ENCODE measurements at regions not wholly inside any gene's neighbourhood (a gene's known extent, or its start where the extent isn't known, plus 50 kb on each side); places are given as distances from the start of the nearest gene placed in this dataset.

DNA sequence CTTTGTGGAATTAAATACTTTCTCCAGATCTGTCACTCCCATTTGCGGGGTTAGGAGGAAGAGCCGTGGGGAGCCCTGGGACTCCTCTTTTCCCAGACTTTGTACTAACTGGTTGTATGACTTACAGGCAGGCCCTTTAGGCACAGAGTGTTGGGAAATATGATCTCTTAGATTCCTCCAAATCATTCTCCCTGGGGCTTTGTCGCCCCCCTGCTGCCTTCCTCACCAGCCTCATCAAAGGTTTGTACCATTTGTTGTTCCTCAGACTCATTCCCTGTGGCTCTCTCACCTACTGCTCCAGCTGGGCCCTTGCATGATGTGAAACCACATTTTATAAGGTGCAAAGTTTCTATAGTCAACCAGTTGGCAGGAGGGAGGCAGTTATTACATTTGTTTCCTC lies 56.4 kb downstream of the CRYGS start:
- DNase-seq (ENCODE audit: low read depth), result no peak
- TF ChIP-seq, protein P1, sequence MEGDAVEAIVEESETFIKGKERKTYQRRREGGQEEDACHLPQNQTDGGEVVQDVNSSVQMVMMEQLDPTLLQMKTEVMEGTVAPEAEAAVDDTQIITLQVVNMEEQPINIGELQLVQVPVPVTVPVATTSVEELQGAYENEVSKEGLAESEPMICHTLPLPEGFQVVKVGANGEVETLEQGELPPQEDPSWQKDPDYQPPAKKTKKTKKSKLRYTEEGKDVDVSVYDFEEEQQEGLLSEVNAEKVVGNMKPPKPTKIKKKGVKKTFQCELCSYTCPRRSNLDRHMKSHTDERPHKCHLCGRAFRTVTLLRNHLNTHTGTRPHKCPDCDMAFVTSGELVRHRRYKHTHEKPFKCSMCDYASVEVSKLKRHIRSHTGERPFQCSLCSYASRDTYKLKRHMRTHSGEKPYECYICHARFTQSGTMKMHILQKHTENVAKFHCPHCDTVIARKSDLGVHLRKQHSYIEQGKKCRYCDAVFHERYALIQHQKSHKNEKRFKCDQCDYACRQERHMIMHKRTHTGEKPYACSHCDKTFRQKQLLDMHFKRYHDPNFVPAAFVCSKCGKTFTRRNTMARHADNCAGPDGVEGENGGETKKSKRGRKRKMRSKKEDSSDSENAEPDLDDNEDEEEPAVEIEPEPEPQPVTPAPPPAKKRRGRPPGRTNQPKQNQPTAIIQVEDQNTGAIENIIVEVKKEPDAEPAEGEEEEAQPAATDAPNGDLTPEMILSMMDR (IDR thresholded peaks at IDR 0.05; ENCODE audit: insufficient read depth, low read length), result no peak
- H3K4me3 ChIP-seq (ENCODE audit: low read depth, low read length), result no peak overlapping the region

DNA sequence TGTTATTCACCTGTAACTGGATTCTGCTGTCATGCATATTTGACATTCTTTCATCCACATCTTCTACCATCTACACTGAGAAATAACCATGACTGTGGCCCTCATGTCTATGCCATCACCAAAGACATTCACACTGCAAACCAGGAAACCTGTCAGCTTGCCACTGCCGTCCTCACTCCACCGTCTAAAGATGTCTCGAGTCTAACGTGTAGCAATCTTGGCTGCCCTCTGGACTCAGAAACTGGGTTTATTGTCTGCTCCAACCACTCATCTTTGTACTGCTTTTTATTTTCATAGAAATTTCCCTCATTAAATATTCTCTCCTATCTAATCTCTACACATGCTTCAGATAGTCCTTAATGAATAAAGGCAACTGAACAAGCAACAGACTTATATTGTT lies 57.1 kb downstream of the CRYGS start:
- no peak overlapping the region for H3K4me3 ChIP-seq (ENCODE audit: low read depth, low read length)
- TF ChIP-seq, protein P1 (IDR thresholded peaks at IDR 0.05; ENCODE audit: insufficient read depth, low read length), result no peak
- no peak for DNase-seq (ENCODE audit: low read depth)

DNA sequence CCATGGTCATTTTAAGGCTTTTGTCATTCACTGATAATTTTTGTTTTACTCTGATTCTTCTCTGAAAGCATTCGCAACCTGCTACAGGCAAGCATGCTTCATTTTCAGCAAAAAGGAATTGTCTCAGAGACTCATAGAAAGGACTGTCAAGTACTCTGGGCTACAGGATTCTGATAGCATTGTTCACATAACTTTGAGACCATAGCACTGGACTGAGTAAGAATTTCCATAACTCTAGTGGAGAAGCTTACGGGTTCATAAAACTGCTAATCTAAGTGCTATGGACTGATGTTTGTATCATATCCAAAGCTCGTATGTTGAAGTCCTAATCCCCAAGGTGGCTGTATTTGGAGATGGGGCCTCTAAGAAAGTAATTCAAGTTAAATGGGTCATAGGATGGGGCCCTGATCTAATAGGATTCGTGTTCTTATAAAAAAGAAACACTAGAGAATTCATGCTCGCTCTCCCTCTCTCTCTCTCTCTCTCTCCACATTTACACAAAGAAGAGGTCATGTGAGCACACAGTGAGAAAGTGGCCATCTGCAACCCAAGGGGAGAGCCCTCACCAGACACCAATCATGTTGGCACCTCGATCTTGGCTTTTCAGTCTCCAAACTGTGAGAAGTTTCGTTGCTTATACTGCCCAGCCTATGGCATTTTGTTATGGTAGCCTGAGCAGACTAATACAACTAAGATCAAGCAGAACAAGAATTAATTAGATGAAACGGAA lies 60.4 kb downstream of the CRYGS start:
- H3K4me3 ChIP-seq (ENCODE audit: low read depth, low read length), result no peak overlapping the region
- TF ChIP-seq, protein P1 (IDR thresholded peaks at IDR 0.05; ENCODE audit: insufficient read depth, low read length), result no peak
- no peak for DNase-seq (ENCODE audit: low read depth)

DNA sequence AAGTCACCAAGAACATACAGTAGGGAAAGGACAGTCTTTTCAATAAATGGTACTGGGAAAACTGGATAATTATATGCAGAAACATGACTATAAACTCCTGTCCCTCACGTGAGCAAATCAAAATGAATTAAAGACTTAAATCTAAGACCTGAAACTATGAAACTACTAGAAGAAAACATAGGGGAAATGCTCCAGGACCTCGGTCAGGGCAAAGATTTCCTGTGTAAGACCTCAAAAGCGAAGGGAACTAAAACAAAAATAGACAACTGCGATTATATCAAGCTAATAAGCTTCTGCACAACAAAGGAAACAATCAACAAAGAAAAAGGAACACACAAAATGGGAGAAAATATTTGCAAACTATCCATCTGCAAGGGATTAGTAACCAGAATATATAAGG lies 62.7 kb downstream of the CRYGS start:
- DNase-seq (ENCODE audit: low read depth), result no peak
- H3K4me3 ChIP-seq (ENCODE audit: low read depth, low read length), result no peak overlapping the region
- TF ChIP-seq, protein P1 (IDR thresholded peaks at IDR 0.05; ENCODE audit: insufficient read depth, low read length), result no peak

DNA sequence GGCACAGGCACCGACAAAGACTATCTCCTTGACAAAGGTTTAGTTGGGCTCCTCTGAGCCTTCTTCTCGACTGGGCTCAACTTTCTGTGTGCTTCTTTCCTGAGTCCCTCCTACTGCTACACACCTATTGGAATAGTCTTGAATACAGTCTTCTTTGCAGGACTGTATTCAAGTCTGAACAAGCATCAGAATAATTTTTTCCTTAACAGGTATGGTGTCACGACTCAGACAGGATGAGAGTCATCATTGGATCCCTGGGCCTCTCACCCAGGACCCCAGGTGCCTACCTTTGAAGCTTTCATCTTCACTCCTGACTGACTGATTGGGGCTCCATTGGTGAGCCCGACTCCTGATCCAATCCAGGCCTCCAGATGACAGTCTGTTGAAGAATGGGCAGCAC lies 66.3 kb downstream of the CRYGS start:
- no peak for DNase-seq (ENCODE audit: low read depth)
- TF ChIP-seq, protein P1 (IDR thresholded peaks at IDR 0.05; ENCODE audit: insufficient read depth, low read length), result no peak
- H3K4me3 ChIP-seq (ENCODE audit: low read depth, low read length), result no peak overlapping the region

DNA sequence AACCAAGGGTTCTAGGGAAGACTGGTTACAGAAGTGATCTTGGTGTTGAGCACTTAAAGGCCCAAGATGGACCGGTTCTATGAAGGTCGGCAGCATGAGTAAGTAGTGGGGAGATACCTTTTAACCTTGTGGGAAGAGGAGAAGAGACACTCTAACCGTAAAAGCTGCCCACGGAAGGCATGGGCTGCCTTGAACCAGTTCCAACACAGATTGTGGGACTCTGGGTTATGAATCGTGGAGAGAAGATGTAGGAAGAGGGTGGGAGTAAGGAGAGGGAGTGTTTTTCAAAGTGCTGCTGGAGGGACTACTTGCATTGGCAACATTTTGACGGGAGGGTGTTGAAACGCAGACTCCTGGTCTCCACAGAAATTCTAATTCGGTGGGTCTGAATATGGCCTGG lies 67.1 kb downstream of the CRYGS start:
- no peak overlapping the region for H3K4me3 ChIP-seq (ENCODE audit: low read depth, low read length)
- TF ChIP-seq, protein P1 (IDR thresholded peaks at IDR 0.05; ENCODE audit: insufficient read depth, low read length), result no peak
- no peak for DNase-seq (ENCODE audit: low read depth)

DNA sequence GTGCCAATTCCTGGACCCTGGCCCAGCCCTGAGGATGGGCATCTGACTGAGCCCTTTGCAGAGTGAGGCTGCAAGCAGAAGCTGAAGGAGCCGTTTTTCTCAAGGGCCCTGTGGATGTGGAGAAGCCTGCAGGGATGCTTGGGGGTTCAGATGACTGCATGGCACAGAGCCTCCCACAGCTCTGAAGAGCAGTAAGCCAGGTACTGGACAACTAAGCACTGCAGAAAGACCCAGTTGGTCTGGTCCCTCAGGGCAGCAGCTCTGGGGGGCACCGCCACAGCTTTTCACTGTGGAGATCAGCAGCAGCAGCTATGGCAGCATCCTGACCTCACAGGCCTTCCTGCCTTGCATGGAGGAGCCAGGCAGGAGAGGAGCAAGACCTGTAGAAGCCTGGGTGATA lies 67.6 kb downstream of the CRYGS start:
- H3K4me3 ChIP-seq (ENCODE audit: low read depth, low read length), result no peak overlapping the region
- TF ChIP-seq, protein P1 (IDR thresholded peaks at IDR 0.05; ENCODE audit: insufficient read depth, low read length), result no peak
- DNase-seq (ENCODE audit: low read depth), result no peak

Data from fibroblast of the aortic adventitia (primary cell).